ENCODE measurements at regions not wholly inside any gene's neighbourhood (a gene's known extent, or its start where the extent isn't known, plus 50 kb on each side); places are given as distances from the start of the nearest gene placed in this dataset.

- Histone ChIP-seq H3K79me2 (ENCODE audit: insufficient read depth, low read length) (no peaks in the 10 kb centered on the region), H3K9me3 (ENCODE audit: insufficient read depth, low read length, severe bottlenecking) (no peaks in the 10 kb centered on the region), H3K27ac (ENCODE audit: low read length) (no peak overlapping the region), H3K4me1 (ENCODE audit: insufficient read depth, low read length) (no peaks in the 10 kb centered on the region), H3K27me3 (ENCODE audit: insufficient read depth, low read length, poor library complexity) (no peaks in the 10 kb centered on the region), H2AFZ (ENCODE audit: low read depth, low read length) (no peak overlapping the region), H3K4me3 (ENCODE audit: low read depth in 1 of 2, low read length in 2 of 2) (no peak overlapping the region), H3K9ac (ENCODE audit: low read depth, low read length) (no peak overlapping the region), H3K36me3 (ENCODE audit: insufficient read depth, low read length) (no peaks in the 10 kb centered on the region), H4K20me1 (ENCODE audit: insufficient read depth, low read length) (no peaks in the 10 kb centered on the region), H3K4me2 (ENCODE audit: insufficient read depth, low read length) (no peak overlapping the region)
- ATAC-seq (ENCODE audit: insufficient read depth, low read depth) (no peak), DNase-seq (no peak)
- TF ChIP-seq CTCF (IDR thresholded peaks at IDR 0.05; ENCODE audit: borderline replicate concordance, extremely low read depth, low read length, poor library complexity, severe bottlenecking) (no peak), EZH2 (IDR thresholded peaks at IDR 0.05; ENCODE audit: borderline replicate concordance, low read depth, low read length, severe bottlenecking) (no peak)
Observed at GRCh38 chr18:78330766-78331165, 648.9 kb upstream of the SALL3 start.

GRCh38 chr18:78352910-78353309, 626.7 kb upstream of the SALL3 start:
- H3K4me3 ChIP-seq (ENCODE audit: low read depth in 1 of 2, low read length in 2 of 2) = no peak overlapping the region
- H3K4me2 ChIP-seq (ENCODE audit: insufficient read depth, low read length) = no peak overlapping the region
- DNase-seq (no peak), ATAC-seq (ENCODE audit: insufficient read depth, low read depth) (no peak)
- H3K36me3 ChIP-seq (ENCODE audit: insufficient read depth, low read length) = no peaks in the 10 kb centered on the region
- H2AFZ ChIP-seq (ENCODE audit: low read depth, low read length) = no peak overlapping the region
- H3K4me1 ChIP-seq (ENCODE audit: insufficient read depth, low read length) = no peaks in the 10 kb centered on the region
- no peaks in the 10 kb centered on the region for H3K9me3 ChIP-seq (ENCODE audit: insufficient read depth, low read length, severe bottlenecking)
- TF ChIP-seq CTCF (IDR thresholded peaks at IDR 0.05; ENCODE audit: borderline replicate concordance, extremely low read depth, low read length, poor library complexity, severe bottlenecking) (no peak), EZH2 (IDR thresholded peaks at IDR 0.05; ENCODE audit: borderline replicate concordance, low read depth, low read length, severe bottlenecking) (no peak)
- H3K9ac ChIP-seq (ENCODE audit: low read depth, low read length) = no peak overlapping the region
- no peaks in the 10 kb centered on the region for H4K20me1 ChIP-seq (ENCODE audit: insufficient read depth, low read length)
- H3K79me2 ChIP-seq (ENCODE audit: insufficient read depth, low read length) = no peaks in the 10 kb centered on the region
- no peaks in the 10 kb centered on the region for H3K27me3 ChIP-seq (ENCODE audit: insufficient read depth, low read length, poor library complexity)
- no peak overlapping the region for H3K27ac ChIP-seq (ENCODE audit: low read length)

GRCh38 chr18:78362198-78362597, 617.4 kb upstream of the SALL3 start:
- Histone ChIP-seq H3K4me1 (ENCODE audit: insufficient read depth, low read length) (no peaks in the 10 kb centered on the region), H3K36me3 (ENCODE audit: insufficient read depth, low read length) (no peaks in the 10 kb centered on the region), H3K4me3 (ENCODE audit: low read depth in 1 of 2, low read length in 2 of 2) (no peak overlapping the region), H3K9ac (ENCODE audit: low read depth, low read length) (no peak overlapping the region), H3K4me2 (ENCODE audit: insufficient read depth, low read length) (no peak overlapping the region), H3K9me3 (ENCODE audit: insufficient read depth, low read length, severe bottlenecking) (no peaks in the 10 kb centered on the region), H2AFZ (ENCODE audit: low read depth, low read length) (no peak overlapping the region), H4K20me1 (ENCODE audit: insufficient read depth, low read length) (no peaks in the 10 kb centered on the region), H3K79me2 (ENCODE audit: insufficient read depth, low read length) (no peaks in the 10 kb centered on the region), H3K27me3 (ENCODE audit: insufficient read depth, low read length, poor library complexity) (no peaks in the 10 kb centered on the region), H3K27ac (ENCODE audit: low read length) (no peak overlapping the region)
- no peak for TF ChIP-seq EZH2 (IDR thresholded peaks at IDR 0.05; ENCODE audit: borderline replicate concordance, low read depth, low read length, severe bottlenecking)
- TF ChIP-seq CTCF (IDR thresholded peaks at IDR 0.05; ENCODE audit: borderline replicate concordance, extremely low read depth, low read length, poor library complexity, severe bottlenecking) = no peak
- DNase-seq = no peak
- ATAC-seq (ENCODE audit: insufficient read depth, low read depth) = no peak

Measured in DND-41 (cell line).